ENCODE measurements at regions not wholly inside any gene's neighbourhood (a gene's known extent, or its start where the extent isn't known, plus 50 kb on each side); places are given as distances from the start of the nearest gene placed in this dataset.
"Not testable (repeated sequence)": the region's sequence is repeated elsewhere in the genome, so short reads cannot be mapped to it uniquely, and the experiment has no call there.

DNA sequence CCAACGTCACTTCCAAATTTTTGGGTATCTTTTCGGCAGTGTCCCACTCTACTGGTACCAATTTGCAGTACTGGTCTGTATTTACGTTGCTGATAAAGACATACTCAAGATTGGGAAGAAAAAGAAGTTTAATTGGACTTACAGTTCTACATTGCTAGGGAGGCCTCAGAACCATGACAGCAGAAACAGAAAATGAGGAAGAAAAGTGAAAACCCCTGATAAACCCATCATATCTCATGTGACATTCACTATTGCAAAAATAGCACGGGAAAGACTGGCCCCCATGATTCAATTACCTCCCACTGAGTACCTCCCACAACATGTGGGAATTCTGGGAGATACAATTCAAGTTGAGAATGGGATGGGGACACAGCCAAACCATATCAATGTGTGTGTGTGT lies 364.0 kb upstream of the KCND2 start:
- ChIA-PET CTCF (no interaction called here), POLR2A (no interaction called here)
- Mint-ChIP-seq H3K27ac (ENCODE audit: low read depth, unreplicated experiment) (no peak overlapping the region), H3K9me3 (ENCODE audit: unreplicated experiment) (no peaks in the 10 kb centered on the region), H3K27me3 (ENCODE audit: insufficient read depth, unreplicated experiment) (no peaks in the 10 kb centered on the region), H3K36me3 (ENCODE audit: insufficient read depth, unreplicated experiment) (no peaks in the 10 kb centered on the region), H3K4me1 (ENCODE audit: insufficient read depth, unreplicated experiment) (no peaks in the 10 kb centered on the region), H3K4me3 (ENCODE audit: unreplicated experiment) (no peak overlapping the region)
- TF ChIP-seq, protein P1, sequence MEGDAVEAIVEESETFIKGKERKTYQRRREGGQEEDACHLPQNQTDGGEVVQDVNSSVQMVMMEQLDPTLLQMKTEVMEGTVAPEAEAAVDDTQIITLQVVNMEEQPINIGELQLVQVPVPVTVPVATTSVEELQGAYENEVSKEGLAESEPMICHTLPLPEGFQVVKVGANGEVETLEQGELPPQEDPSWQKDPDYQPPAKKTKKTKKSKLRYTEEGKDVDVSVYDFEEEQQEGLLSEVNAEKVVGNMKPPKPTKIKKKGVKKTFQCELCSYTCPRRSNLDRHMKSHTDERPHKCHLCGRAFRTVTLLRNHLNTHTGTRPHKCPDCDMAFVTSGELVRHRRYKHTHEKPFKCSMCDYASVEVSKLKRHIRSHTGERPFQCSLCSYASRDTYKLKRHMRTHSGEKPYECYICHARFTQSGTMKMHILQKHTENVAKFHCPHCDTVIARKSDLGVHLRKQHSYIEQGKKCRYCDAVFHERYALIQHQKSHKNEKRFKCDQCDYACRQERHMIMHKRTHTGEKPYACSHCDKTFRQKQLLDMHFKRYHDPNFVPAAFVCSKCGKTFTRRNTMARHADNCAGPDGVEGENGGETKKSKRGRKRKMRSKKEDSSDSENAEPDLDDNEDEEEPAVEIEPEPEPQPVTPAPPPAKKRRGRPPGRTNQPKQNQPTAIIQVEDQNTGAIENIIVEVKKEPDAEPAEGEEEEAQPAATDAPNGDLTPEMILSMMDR (IDR thresholded peaks at IDR 0.05; ENCODE audit: unreplicated experiment): no peak
- intact Hi-C loops (cut with micrococcal nuclease): no loop called here
- no peak for DNase-seq (ENCODE audit: unreplicated experiment)
- no TSS peak for BruUV-seq (replicated peaks)

DNA sequence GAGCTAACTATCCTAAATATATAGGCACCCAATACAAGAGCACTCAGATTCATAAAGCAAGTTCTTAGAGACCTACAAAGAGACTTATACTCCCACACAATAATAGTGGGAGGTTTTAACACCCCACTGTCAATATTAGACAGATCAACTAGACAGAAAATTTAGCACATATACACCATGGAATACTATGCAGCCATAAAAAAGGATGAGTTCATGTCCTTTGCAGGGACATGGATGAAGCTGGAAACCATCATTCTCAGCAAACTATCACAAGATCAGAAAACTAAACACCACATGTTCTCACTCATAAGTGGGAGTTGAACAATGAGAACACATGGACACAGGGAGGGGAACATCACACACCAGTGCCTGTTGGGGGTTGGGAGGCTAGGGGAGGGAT lies 358.9 kb upstream of the KCND2 start:
- DNase-seq (ENCODE audit: unreplicated experiment); H3K36me3 Mint-ChIP-seq (ENCODE audit: insufficient read depth, unreplicated experiment); H3K27ac Mint-ChIP-seq (ENCODE audit: low read depth, unreplicated experiment); intact Hi-C loops (cut with micrococcal nuclease); H3K9me3 Mint-ChIP-seq (ENCODE audit: unreplicated experiment); BruUV-seq (replicated peaks); H3K4me3 Mint-ChIP-seq (ENCODE audit: unreplicated experiment); POLR2A ChIA-PET; H3K27me3 Mint-ChIP-seq (ENCODE audit: insufficient read depth, unreplicated experiment); H3K4me1 Mint-ChIP-seq (ENCODE audit: insufficient read depth, unreplicated experiment); CTCF ChIA-PET: not testable (repeated sequence)

DNA sequence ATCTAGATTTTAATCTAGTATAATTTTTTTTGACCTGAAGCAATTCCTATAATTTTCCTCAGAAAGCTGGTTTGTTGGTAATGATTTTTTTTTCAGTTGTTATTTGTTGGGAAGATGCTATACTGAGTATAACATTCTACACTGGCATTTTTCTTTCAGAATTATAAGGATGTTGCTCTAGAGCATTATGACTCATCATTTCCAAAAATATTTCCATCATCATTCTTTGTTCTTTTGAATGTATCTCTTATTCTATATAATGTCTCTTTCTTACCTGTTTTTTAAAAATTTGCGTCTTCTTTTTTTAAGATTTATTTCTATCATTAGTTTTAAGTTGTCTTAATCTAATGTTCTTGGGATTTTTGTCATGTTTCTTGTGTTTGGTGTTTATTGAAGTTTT lies 356.5 kb upstream of the KCND2 start:
- no peaks in the 10 kb centered on the region for H3K9me3 Mint-ChIP-seq (ENCODE audit: unreplicated experiment)
- TF ChIP-seq, protein P1 (IDR thresholded peaks at IDR 0.05; ENCODE audit: unreplicated experiment): no peak
- H3K27me3 Mint-ChIP-seq (ENCODE audit: insufficient read depth, unreplicated experiment): peaks cover 9% of the 10 kb centered on the region
- H3K4me3 Mint-ChIP-seq (ENCODE audit: unreplicated experiment): no peak overlapping the region
- no peaks in the 10 kb centered on the region for H3K36me3 Mint-ChIP-seq (ENCODE audit: insufficient read depth, unreplicated experiment)
- no TSS peak for BruUV-seq (replicated peaks)
- no peak overlapping the region for H3K27ac Mint-ChIP-seq (ENCODE audit: low read depth, unreplicated experiment)
- no peaks in the 10 kb centered on the region for H3K4me1 Mint-ChIP-seq (ENCODE audit: insufficient read depth, unreplicated experiment)
- POLR2A ChIA-PET: no interaction called here
- CTCF ChIA-PET: no interaction called here
- intact Hi-C loops (cut with micrococcal nuclease): no loop called here
- DNase-seq (ENCODE audit: unreplicated experiment): no peak

DNA sequence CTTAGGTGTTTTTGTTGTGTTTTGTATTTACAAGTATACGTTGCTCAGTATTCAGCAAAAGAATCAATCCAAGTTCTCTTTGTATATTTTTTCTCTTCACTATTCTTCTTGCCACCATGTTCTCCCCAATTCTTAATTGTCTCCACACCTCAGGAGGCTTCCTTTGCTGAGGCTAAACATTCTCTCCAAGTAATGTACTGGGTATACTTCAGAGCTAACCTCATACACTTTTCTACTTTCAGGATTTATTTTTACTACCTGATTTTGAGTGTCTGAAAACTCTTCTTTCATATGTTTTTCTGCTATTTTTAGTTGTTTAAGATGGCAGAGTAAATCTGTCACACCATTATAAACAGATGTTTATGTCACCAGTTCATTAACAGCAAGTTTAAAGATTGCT lies 354.8 kb upstream of the KCND2 start:
- no TSS peak for BruUV-seq (replicated peaks)

DNA sequence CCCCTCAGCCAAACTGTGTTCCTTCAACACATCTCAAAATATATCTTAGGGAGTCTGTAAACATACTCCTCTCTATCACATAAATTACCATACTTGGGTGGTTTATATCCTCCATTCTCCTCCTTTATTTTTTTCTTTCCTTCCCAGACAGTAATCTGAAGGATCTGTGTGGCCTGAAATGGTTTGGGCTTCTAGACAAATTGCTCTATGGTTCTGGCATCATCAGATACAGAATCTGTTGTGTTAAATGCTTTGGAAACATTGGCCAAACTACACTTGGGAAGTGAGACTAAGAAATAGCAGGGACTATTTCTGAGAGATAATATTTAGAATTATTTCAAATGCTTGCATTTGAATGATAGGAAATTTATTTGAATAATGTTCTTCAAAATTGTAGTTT lies 353.0 kb upstream of the KCND2 start:
- ChIA-PET POLR2A (no interaction called here), CTCF (no interaction called here)
- TF ChIP-seq, protein P1 (IDR thresholded peaks at IDR 0.05; ENCODE audit: unreplicated experiment): no peak
- H3K9me3 Mint-ChIP-seq (ENCODE audit: unreplicated experiment): no peaks in the 10 kb centered on the region
- H3K36me3 Mint-ChIP-seq (ENCODE audit: insufficient read depth, unreplicated experiment): no peaks in the 10 kb centered on the region
- no peak for DNase-seq (ENCODE audit: unreplicated experiment)
- no peak overlapping the region for H3K4me3 Mint-ChIP-seq (ENCODE audit: unreplicated experiment)
- intact Hi-C loops (cut with micrococcal nuclease): no loop called here
- no TSS peak for BruUV-seq (replicated peaks)
- H3K4me1 Mint-ChIP-seq (ENCODE audit: insufficient read depth, unreplicated experiment): no peaks in the 10 kb centered on the region
- peaks cover 24% of the 10 kb centered on the region for H3K27me3 Mint-ChIP-seq (ENCODE audit: insufficient read depth, unreplicated experiment)
- no peak overlapping the region for H3K27ac Mint-ChIP-seq (ENCODE audit: low read depth, unreplicated experiment)

More for the DNA sequence above, 354.8 kb upstream of the KCND2 start:
- CTCF ChIA-PET: no interaction called here
- Mint-ChIP-seq H3K36me3 (ENCODE audit: insufficient read depth, unreplicated experiment) (no peaks in the 10 kb centered on the region), H3K4me1 (ENCODE audit: insufficient read depth, unreplicated experiment) (no peaks in the 10 kb centered on the region), H3K9me3 (ENCODE audit: unreplicated experiment) (no peaks in the 10 kb centered on the region), H3K27ac (ENCODE audit: low read depth, unreplicated experiment) (no peak overlapping the region), H3K4me3 (ENCODE audit: unreplicated experiment) (no peak overlapping the region), H3K27me3 (ENCODE audit: insufficient read depth, unreplicated experiment) (peaks cover 11% of the 10 kb centered on the region)
- POLR2A ChIA-PET: interaction anchor here (0.7 kb wide), 1 partner anchor 29 kb away, joined by 3 read pairs; no protein-coding TSS in a partner anchor
- TF ChIP-seq, protein P1 (IDR thresholded peaks at IDR 0.05; ENCODE audit: unreplicated experiment): no peak
- DNase-seq (ENCODE audit: unreplicated experiment): no peak
- intact Hi-C loops (cut with micrococcal nuclease): no loop called here

Measured in MCF 10A (cell line).